ENCODE measurements at regions not wholly inside any gene's neighbourhood (a gene's known extent, or its start where the extent isn't known, plus 50 kb on each side); places are given as distances from the start of the nearest gene placed in this dataset.
A peak's percentile ranks its signal among the peaks of the same experiment; 100 is the strongest.

DNA sequence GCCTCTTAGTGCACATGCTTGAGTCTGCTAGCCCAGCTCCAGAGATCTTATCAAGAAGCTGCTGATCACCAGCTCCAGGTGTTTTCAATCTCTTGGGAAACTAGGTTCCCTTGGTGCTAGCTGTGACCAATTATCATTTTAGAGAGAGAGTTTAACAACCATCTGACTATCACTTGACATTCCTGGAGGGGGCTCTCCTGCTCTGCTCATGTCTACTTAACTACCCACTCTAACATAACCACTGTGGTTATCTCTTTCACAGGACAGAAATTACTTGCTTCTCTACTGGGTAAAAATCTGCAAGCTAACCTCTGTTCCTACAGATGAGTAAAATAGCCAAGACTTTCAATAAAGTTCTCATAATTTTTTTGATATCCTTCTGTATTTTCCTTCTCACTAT is 823.4 kb upstream of the GJE1 start:
- peak; percentile 8 for DNase-seq (ENCODE audit: low read depth)
- TF ChIP-seq CTCF (IDR thresholded peaks at IDR 0.05; ENCODE audit: insufficient read depth, low read length), result no peak
- no peak overlapping the region for H3K4me3 ChIP-seq (ENCODE audit: low read depth, low read length)

DNA sequence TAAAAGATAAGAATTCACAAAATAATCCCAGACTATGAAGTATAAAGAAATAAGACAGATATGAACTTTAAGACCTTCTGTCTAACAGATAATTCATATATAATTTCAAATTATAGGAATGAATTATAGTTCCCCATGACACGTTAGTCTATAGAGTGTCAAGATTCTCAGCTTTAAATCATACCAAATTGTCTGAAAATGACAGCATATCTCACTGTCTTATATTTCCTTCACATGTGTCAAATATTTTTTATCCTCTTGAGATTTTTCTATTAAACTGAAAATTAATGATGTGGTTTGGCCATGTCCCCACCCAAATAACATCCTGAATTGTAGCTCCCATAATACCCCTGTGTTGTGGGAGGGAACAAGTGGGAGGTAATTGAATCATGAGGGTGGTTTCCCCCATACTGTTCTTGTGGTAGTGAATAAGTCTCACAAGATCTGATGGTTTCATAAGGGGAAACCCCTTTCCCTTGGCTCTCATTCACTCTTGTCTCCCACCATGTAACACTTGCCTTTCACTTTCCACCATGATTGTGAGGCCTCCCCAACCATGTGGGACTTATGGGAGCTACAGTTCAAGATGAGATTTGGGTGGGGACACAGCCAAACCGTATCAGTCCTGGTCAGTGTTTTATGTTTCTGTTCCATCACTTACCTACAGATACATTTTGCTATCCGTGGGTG is 825.3 kb upstream of the GJE1 start:
- no peak for DNase-seq (ENCODE audit: low read depth)
- H3K4me3 ChIP-seq (ENCODE audit: low read depth, low read length), result no peak overlapping the region
- TF ChIP-seq CTCF (IDR thresholded peaks at IDR 0.05; ENCODE audit: insufficient read depth, low read length), result no peak

DNA sequence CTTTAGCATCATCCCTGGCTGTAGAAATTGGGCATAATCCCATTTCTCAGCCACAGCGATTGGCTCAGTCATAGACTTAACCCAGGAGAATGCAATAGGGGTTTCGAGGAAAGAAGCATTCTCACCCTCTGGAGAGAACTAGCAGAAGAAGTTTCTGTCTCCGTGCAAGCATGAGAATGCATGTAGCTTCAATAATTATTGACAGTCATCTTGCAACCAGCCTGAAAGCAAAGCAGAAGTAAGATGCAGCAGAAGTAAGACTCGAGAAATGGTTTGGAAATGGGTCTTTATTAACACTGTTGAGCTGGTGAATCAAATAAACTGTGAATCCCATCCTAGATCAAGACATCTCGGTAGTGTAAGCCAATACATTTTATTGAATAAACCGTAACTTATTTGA is 828.8 kb upstream of the GJE1 start:
- no peak overlapping the region for H3K4me3 ChIP-seq (ENCODE audit: low read depth, low read length)
- no peak for TF ChIP-seq CTCF (IDR thresholded peaks at IDR 0.05; ENCODE audit: insufficient read depth, low read length)

DNA sequence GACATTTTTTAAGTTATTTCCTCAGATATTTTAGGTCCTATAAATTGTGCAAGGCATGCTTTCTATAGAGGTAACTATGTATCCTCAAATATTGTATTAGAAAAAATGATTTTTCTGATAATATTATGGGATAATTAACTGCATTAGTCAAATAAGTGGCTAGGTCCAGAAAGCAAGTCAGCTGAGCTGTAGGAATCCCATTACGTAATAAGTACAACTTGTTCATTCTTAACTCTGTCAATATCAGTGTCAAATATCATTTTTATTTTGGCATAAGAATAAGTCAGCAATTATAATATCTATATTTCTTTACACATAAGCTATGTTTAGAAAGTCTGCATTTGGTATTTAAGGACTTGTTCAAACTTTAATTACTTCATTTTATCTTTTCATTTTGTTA is 830.9 kb upstream of the GJE1 start:
- H3K4me3 ChIP-seq (ENCODE audit: low read depth, low read length), result no peak overlapping the region
- no peak for TF ChIP-seq CTCF (IDR thresholded peaks at IDR 0.05; ENCODE audit: insufficient read depth, low read length)
- DNase-seq (ENCODE audit: low read depth), result no peak

More for the DNA sequence above, 828.8 kb upstream of the GJE1 start:
- no peak for DNase-seq (ENCODE audit: low read depth)

DNA sequence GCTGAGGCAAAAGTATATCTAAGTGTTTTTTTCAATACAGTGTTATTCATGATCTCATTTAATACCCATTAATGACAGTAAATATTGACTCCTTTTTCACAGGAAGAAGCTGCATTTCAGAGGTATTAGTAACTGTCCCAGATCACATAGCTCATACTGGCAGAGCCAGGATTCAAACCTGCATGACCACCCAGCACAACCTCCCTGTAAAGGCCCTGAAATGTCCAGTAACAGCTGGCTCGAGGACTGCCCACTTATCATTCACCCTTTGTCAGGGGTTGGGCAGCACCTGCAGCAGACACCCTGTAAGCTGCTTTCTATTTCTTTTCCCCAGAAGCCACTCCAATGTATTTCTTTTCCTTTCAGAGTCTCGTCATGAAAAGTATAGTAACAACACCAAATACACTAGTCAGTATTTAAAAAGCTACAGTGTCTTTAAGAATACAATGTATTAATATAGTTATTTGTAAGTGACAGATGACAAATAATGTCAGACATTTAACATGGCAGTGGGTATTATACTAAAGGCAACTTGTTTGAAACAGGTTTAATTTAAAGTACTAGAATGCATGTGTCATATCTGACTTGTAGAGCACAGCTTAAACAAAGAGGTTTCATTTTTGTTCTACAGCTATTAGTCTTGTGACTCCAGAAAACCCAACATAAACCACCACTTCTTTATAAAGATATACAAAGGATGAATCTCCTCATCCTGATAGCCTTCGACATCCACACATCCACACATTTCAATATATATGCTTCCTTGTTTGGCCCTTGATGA is 841.6 kb upstream of the GJE1 start:
- DNase-seq (ENCODE audit: low read depth), result no peak
- no peak for TF ChIP-seq CTCF (IDR thresholded peaks at IDR 0.05; ENCODE audit: insufficient read depth, low read length)
- no peak overlapping the region for H3K4me3 ChIP-seq (ENCODE audit: low read depth, low read length)

- DNase-seq (ENCODE audit: low read depth), result no peak
- H3K4me3 ChIP-seq (ENCODE audit: low read depth, low read length), result no peak overlapping the region
- TF ChIP-seq CTCF (IDR thresholded peaks at IDR 0.05; ENCODE audit: insufficient read depth, low read length), result no peak
These were observed 843.8 kb upstream of the GJE1 start for GRCh38 chr6:141288947-141289346.
